IMR-90 (cell line): ENCODE measurements at regions not wholly inside any gene's neighbourhood (a gene's known extent, or its start where the extent isn't known, plus 50 kb on each side); places are given as distances from the start of the nearest gene placed in this dataset.
A peak's percentile ranks its signal among the peaks of the same experiment; 100 is the strongest.

Experiments used
- ATAC-seq: fragments of 200-7000 bp; cut with Tn5 transposase; 2 replicates; pipeline ENCODE4 v1.9.1; 2020; ENCODE audit warnings: low read depth, mild to moderate bottlenecking, moderate library complexity
- BruUV-seq: library from RNA; stranded (reverse); fragments of 400-500 nt; replicated peaks from 2 replicates; lab custom pipeline; 2021; lab: Mats Ljungman, UMichigan
- CTCF ChIA-PET: fragments of 300-600 bp; formaldehyde crosslinking; extraction: SDS; loops from one replicate; lab custom pipeline; 2021; ENCODE audit warnings: antibody characterized with exemption; lab: Yijun Ruan, JAX
- POLR2A ChIA-PET: fragments of 300-600 bp; sonication (Branson Sonifier 250); formaldehyde crosslinking; loops from one replicate; lab custom pipeline; 2022; ENCODE audit warnings: antibody characterized with exemption; ENCODE audit not compliant: unreplicated experiment; lab: Charles Lee
- DNase-seq: peaks from one replicate; pipeline ENCODE4 v3.0.0; 2013
- H2AFZ ChIP-seq: replicated peaks from 2 replicates; pipeline ENCODE3; 2013; ENCODE audit warnings: low read length, mild to moderate bottlenecking; ENCODE audit not compliant: poor library complexity
- H2AK5ac ChIP-seq: 2 replicates; pipeline ENCODE4 v1.6.1; 2013; ENCODE audit warnings: low read depth, low read length, inconsistent platforms
- H2AK9ac ChIP-seq: replicated peaks from 2 replicates; pipeline ENCODE3; 2013; ENCODE audit warnings: mild to moderate bottlenecking, low read depth, low read length, moderate library complexity; ENCODE audit not compliant: poor library complexity
- H2BK120ac ChIP-seq: 2 replicates; pipeline ENCODE4 v1.6.1; 2013; ENCODE audit warnings: low read depth, low read length, inconsistent platforms
- H2BK15ac ChIP-seq: 3 replicates; pipeline ENCODE4 v1.6.1; 2013; ENCODE audit warnings: low read depth, low read length, inconsistent platforms
- H2BK20ac ChIP-seq: 2 replicates; pipeline ENCODE4 v1.6.1; 2013; ENCODE audit warnings: low read depth, mild to moderate bottlenecking, inconsistent platforms, low read length, moderate library complexity
- H2BK5ac ChIP-seq: 2 replicates; pipeline ENCODE4 v1.6.1; 2013; ENCODE audit warnings: mild to moderate bottlenecking, low read depth, low read length, inconsistent platforms; ENCODE audit not compliant: poor library complexity, severe bottlenecking
- H3K14ac ChIP-seq: replicated peaks from 2 replicates; pipeline ENCODE4 v1.6.1; 2013; ENCODE audit warnings: low read depth, low read length, inconsistent platforms
- H3K18ac ChIP-seq: 2 replicates; pipeline ENCODE4 v1.6.1; 2013; ENCODE audit warnings: low read depth, low read length, control low read depth
- H3K23ac ChIP-seq: 2 replicates; pipeline ENCODE4 v1.6.1; 2013; ENCODE audit warnings: low read depth, low read length, inconsistent platforms
- H3K27ac ChIP-seq: 2 replicates; pipeline ENCODE4 v1.5.1; 2013; ENCODE audit warnings: mild to moderate bottlenecking, control low read depth, low read length; ENCODE audit not compliant: insufficient read depth
- H3K27me3 ChIP-seq: 2 replicates; pipeline ENCODE4 v1.6.1; 2013; ENCODE audit warnings: low read length; ENCODE audit not compliant: control insufficient read depth, insufficient read depth
- H3K36me3 ChIP-seq: 2 replicates; pipeline ENCODE4 v1.6.1; 2013; ENCODE audit warnings: low read length, mixed read lengths; ENCODE audit not compliant: control insufficient read depth, insufficient read depth
- H3K4ac ChIP-seq: 2 replicates; pipeline ENCODE4 v1.6.1; 2013; ENCODE audit warnings: low read depth, low read length, inconsistent platforms
- H3K4me1 ChIP-seq: 2 replicates; pipeline ENCODE4 v1.6.1; 2013; ENCODE audit warnings: low read length, mixed read lengths; ENCODE audit not compliant: control insufficient read depth, insufficient read depth
- H3K4me2 ChIP-seq: 2 replicates; pipeline ENCODE4 v1.6.1; 2013; ENCODE audit warnings: low read depth, mild to moderate bottlenecking, control low read depth, low read length, moderate library complexity
- H3K4me3 ChIP-seq: 2 replicates; pipeline ENCODE4 v1.5.1; 2013; ENCODE audit warnings: low read depth, mild to moderate bottlenecking, control low read depth, low read length, moderate library complexity; ENCODE audit not compliant: insufficient read depth
- H3K56ac ChIP-seq: 2 replicates; pipeline ENCODE4 v1.6.1; 2013; ENCODE audit warnings: low read length, inconsistent platforms; ENCODE audit not compliant: insufficient read depth; ENCODE audit errors: extremely low read depth
- H3K79me1 ChIP-seq, 2 experiments: 2 replicates each; pipeline ENCODE4 v1.6.1; 2013; ENCODE audit warnings: low read length in 2 of 2, inconsistent platforms in 1 of 2, low read depth in 1 of 2
- H3K9ac ChIP-seq: 2 replicates; pipeline ENCODE4 v1.6.1; 2013; ENCODE audit warnings: low read depth, low read length, control low read depth
- H3K9me1 ChIP-seq: 2 replicates; pipeline ENCODE4 v1.6.1; 2013; ENCODE audit warnings: low read length, inconsistent platforms; ENCODE audit not compliant: insufficient read depth
- H3K9me3 ChIP-seq: 2 replicates; pipeline ENCODE4 v1.6.1; 2013; ENCODE audit warnings: low read length; ENCODE audit not compliant: control insufficient read depth, insufficient read depth
- H4K20me1 ChIP-seq: 2 replicates; pipeline ENCODE4 v1.6.1; 2013; ENCODE audit warnings: low read length, inconsistent platforms; ENCODE audit not compliant: insufficient read depth
- H4K5ac ChIP-seq: 2 replicates; pipeline ENCODE4 v1.6.1; 2013; ENCODE audit warnings: mild to moderate bottlenecking, low read depth, low read length, control low read depth
- H4K8ac ChIP-seq, 2 experiments: 2 replicates each; pipeline ENCODE4 v1.6.1; 2013; ENCODE audit warnings: low read depth in 2 of 2, low read length in 2 of 2, control low read depth in 1 of 2, inconsistent platforms in 1 of 2
- H4K91ac ChIP-seq: 2 replicates; pipeline ENCODE4 v1.6.1; 2013; ENCODE audit warnings: low read depth, low read length, inconsistent platforms; ENCODE audit not compliant: insufficient read depth
- BHLHE40 ChIP-seq: fragments of 150-350 bp; IDR thresholded peaks from 2 replicates; pipeline ENCODE4 v1.6.1; 2016; ENCODE audit warnings: mild to moderate bottlenecking, low read depth, low read length
- CEBPB ChIP-seq: IDR thresholded peaks from 2 replicates; pipeline ENCODE4 v1.6.1; 2012; ENCODE audit warnings: low read depth, low read length, improper control_type of control experiment
- CHD1 ChIP-seq: IDR thresholded peaks from 2 replicates; pipeline ENCODE4 v1.6.1; 2012; ENCODE audit warnings: low read depth, low read length, improper control_type of control experiment
- ELK1 ChIP-seq: fragments of 150-350 bp; IDR thresholded peaks from 2 replicates; pipeline ENCODE4 v1.6.1; 2016; ENCODE audit warnings: low read depth, mild to moderate bottlenecking, low read length, moderate library complexity, borderline replicate concordance
- FOS ChIP-seq: fragments of 150-350 bp; IDR thresholded peaks from 2 replicates; pipeline ENCODE4 v1.6.1; 2016; ENCODE audit warnings: low read depth, low read length
- MAFK ChIP-seq: IDR thresholded peaks from 2 replicates; pipeline ENCODE4 v1.6.1; 2012; ENCODE audit warnings: low read depth, low read length, improper control_type of control experiment
- MAZ ChIP-seq: IDR thresholded peaks from 2 replicates; pipeline ENCODE4 v1.6.1; 2012; ENCODE audit warnings: low read depth, mild to moderate bottlenecking, low read length, improper control_type of control experiment, moderate library complexity, borderline replicate concordance
- NFE2L2 ChIP-seq: fragments of 150-350 bp; IDR thresholded peaks from 2 replicates; pipeline ENCODE4 v1.6.1; 2016; ENCODE audit warnings: low read depth, mild to moderate bottlenecking, low read length
- POLR2A ChIP-seq: IDR thresholded peaks from 2 replicates; pipeline ENCODE4 v1.6.1; 2012; ENCODE audit warnings: mild to moderate bottlenecking, low read depth, low read length
- RAD21 ChIP-seq: IDR thresholded peaks from 2 replicates; pipeline ENCODE4 v1.6.1; 2012; ENCODE audit warnings: low read length, improper control_type of control experiment
- RCOR1 ChIP-seq: IDR thresholded peaks from 2 replicates; pipeline ENCODE4 v1.6.1; 2012; ENCODE audit warnings: mild to moderate bottlenecking, low read length, improper control_type of control experiment; ENCODE audit not compliant: insufficient replicate concordance
- RFX5 ChIP-seq: IDR thresholded peaks from 2 replicates; pipeline ENCODE4 v1.8.0; 2012; ENCODE audit warnings: low read depth, mild to moderate bottlenecking, low read length, moderate library complexity
- SMC3 ChIP-seq: fragments of 150-350 bp; IDR thresholded peaks from 2 replicates; pipeline ENCODE4 v1.6.1; 2016; ENCODE audit warnings: low read depth, mild to moderate bottlenecking, antibody characterized with exemption, low read length, moderate library complexity
- USF2 ChIP-seq: fragments of 150-350 bp; IDR thresholded peaks from 2 replicates; pipeline ENCODE4 v1.6.1; 2017; ENCODE audit warnings: mild to moderate bottlenecking, antibody characterized with exemption, low read length, low read depth
- WGBS, 2 experiments: methylation state at CpG; one replicate each; pipeline versions ENCODE4 v1.1.5 to v1.1.7; 2013; ENCODE audit warnings: missing lambda C conversion rate in 2 of 2; ENCODE audit not compliant: insufficient read length in 1 of 2; ENCODE audit errors: extremely low coverage in 2 of 2; 5-methylcytosine and 5-hydroxymethylcytosine counted together
- dilution Hi-C: fragments of 300-500 bp; cut with HindIII; formaldehyde crosslinking; loops from one replicate; pipeline ENCODE4 v1.14.3; 2018; ENCODE audit warnings: low sequenced_read_pairs; ENCODE audit not compliant: unreplicated experiment
- in situ Hi-C: fragments of 300-500 bp; cut with MboI; formaldehyde crosslinking; loops from 3 replicates; pipeline ENCODE4 v1.14.3; 2019; ENCODE audit warnings: low sequenced_read_pairs, inconsistent platforms, mixed read lengths
- intact Hi-C: fragments of 100-400 bp; cut with micrococcal nuclease; formaldehyde crosslinking; loops from 2 replicates; pipeline ENCODE4 v1.10.0; 2022
- TF ChIP-seq, protein P1 (sequence below): conservative IDR thresholded peaks from 2 replicates; pipeline ENCODE4 v1.5.1; 2012; ENCODE audit warnings: mild to moderate bottlenecking, low read depth, low read length, improper control_type of control experiment

GRCh38 chr12:89781946-89782550, 73.4 kb upstream of the ATP2B1 start:
- TF ChIP-seq POLR2A (no peak), USF2 (no peak), CEBPB (no peak), RCOR1 (no peak), RFX5 (no peak), FOS (no peak), MAFK (no peak), SMC3 (no peak), BHLHE40 (no peak), RAD21 (no peak), NFE2L2 (no peak), ELK1 (no peak), MAZ (no peak), CHD1 (no peak)
- TF ChIP-seq, protein P1, sequence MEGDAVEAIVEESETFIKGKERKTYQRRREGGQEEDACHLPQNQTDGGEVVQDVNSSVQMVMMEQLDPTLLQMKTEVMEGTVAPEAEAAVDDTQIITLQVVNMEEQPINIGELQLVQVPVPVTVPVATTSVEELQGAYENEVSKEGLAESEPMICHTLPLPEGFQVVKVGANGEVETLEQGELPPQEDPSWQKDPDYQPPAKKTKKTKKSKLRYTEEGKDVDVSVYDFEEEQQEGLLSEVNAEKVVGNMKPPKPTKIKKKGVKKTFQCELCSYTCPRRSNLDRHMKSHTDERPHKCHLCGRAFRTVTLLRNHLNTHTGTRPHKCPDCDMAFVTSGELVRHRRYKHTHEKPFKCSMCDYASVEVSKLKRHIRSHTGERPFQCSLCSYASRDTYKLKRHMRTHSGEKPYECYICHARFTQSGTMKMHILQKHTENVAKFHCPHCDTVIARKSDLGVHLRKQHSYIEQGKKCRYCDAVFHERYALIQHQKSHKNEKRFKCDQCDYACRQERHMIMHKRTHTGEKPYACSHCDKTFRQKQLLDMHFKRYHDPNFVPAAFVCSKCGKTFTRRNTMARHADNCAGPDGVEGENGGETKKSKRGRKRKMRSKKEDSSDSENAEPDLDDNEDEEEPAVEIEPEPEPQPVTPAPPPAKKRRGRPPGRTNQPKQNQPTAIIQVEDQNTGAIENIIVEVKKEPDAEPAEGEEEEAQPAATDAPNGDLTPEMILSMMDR = no peak
- Histone ChIP-seq H3K9me3 (peaks cover 4% of the 10 kb centered on the region), H3K36me3 (no peaks in the 10 kb centered on the region), H3K56ac (no peak overlapping the region), H2AK9ac (no peak overlapping the region), H3K9ac (no peak overlapping the region), H4K20me1 (no peaks in the 10 kb centered on the region), H3K4me2 (no peak overlapping the region; the same call in 1 of the 2 replicates), H3K4me1 (peaks cover 8% of the 10 kb centered on the region), H2BK5ac (no peak overlapping the region), H2BK15ac (no peak overlapping the region), H3K9me1 (peaks cover 6% of the 10 kb centered on the region), H3K4ac (no peak overlapping the region; the same call in 1 of the 2 replicates), H2AFZ (no peak overlapping the region), H3K27ac (no peak overlapping the region), H4K8ac (no peak overlapping the region), H3K27me3 (no peaks in the 10 kb centered on the region), H3K23ac (no peak overlapping the region; the same call in 1 of the 2 replicates), H2AK5ac (no peak overlapping the region), H3K14ac (no peak overlapping the region), H2BK20ac (no peak overlapping the region), H4K5ac (no peak overlapping the region), H3K18ac (no peak overlapping the region), H4K91ac (no peak overlapping the region), H2BK120ac (no peak overlapping the region), H3K79me1 (no peaks in the 10 kb centered on the region), H3K4me3 (no peak overlapping the region)
- no CpG with 5 or more reads among the region's 2 CpGs for WGBS, 2 experiments
- no TSS peak for BruUV-seq
- intact Hi-C loops = no loop called here
- ChIA-PET CTCF (interaction anchor here (1.4 kb wide), 1 partner anchor 231 kb away, joined by 4 read pairs; no protein-coding TSS in a partner anchor), POLR2A (interaction anchor here (0.6 kb wide), 1 partner anchor 623 kb away, joined by 4 read pairs; no protein-coding TSS in a partner anchor)
- in situ Hi-C loops = no loop called here
- ATAC-seq (no peak), DNase-seq (peak; percentile 49)
- dilution Hi-C loops = no loop called here
